UCSD-AML1 (cell line): ENCODE measurements at regions not wholly inside any gene's neighbourhood (a gene's known extent, or its start where the extent isn't known, plus 50 kb on each side); places are given as distances from the start of the nearest gene placed in this dataset.

Experiments used
- DNase-seq: peaks from one replicate; lab custom pipeline; 2025; ENCODE audit not compliant: unreplicated experiment; lab: John Stamatoyannopoulos, UW

DNA sequence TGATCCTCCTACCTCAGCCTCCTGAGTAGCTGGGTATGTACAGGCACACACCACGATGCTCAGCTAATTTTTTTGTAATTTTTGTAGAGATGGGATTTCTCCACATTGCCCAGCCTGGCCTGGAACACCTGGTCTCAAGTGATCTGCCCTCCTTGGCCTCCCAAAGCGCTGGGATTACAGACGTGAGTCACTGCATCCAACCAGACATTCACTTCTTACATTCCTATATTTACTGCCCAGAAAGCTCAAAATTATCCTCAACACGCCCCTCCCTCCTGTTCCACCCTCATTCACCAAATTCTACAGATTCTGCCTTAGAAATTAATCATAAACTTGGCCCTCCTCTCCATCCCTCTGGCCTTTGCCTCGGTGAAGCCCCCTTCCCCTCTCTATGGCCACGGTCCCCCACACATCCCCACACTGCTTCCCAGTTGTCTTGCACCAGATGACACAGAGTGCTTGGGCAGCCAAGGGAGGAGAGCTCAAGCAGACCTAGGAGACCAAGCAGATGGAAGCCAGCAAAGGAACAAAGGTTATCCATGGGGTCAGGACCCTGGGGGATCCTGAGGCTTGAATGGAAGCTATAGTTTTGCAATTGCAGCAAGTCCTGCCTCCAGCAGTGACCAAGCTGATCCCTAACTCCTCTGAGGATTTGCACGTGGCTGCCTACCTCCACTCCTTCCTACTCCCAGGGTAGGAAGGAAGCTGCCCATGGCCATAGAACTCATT is 213.2 kb upstream of the FOXN3 start:
- DNase-seq: no peak

DNA sequence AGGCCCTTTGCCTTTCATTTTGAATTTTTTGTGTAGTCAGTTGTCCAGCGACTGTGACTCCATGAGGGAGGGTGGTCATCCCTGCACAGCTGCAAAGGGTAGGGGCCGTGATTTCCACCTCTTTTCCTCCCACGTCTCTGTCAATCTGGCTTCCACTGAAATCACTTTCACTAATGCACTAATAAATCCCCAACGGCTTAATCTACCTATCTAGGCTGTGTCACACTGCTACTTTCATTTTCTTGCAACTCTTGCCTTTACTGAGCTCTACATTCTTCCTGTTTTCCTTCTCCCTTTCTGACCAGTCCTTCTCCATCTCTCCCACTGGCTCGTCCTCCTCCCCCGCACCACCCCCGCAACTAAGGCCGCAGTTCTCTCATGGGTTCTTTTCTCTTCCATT is 212.3 kb upstream of the FOXN3 start:
- DNase-seq: no peak

DNA sequence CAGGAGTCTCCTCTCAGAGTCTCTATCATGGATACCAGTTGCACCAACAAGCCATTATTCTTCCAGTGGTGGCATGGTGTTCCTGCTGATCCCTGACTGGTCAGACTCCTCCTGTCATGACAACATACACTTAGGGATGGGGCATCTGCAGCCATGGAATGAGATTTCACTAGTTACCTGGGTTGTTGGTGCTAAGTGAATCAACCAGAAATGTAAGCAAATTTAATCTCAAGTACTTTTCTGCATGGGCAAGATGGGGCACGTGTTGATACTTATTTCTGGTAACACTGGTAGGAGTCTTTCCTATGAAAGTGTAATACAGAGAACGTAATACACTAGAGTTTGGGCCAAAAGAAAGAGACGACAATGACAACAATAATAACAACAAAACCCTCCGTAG is 211.5 kb upstream of the FOXN3 start:
- no peak for DNase-seq

DNA sequence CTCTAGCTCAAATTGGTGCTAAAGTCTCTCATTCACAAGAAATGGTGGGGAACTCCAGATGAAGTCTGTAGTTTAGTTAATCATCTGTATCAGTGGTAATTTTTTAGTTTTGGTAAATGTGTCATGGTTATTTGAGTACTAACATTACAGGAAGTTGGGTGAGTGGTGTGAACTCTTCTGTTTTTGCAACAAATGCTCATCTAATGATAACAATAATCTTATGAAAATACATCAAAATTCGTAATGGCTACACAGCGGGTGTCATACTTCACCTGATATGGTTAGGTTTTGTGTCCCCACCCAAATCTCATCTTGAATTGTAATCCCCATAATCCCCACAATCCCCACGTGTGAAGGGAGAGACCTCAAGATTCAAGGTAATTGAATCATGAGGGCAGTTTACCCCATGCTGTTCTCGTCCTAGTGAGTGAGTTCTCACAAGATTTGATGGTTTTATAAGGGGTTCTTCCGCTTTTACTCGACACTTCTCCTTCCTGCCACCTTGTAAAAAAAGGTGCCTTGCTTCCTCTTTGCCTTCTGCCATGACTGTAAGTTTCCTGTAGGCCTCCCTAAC is 209.3 kb upstream of the FOXN3 start:
- DNase-seq: no peak

DNA sequence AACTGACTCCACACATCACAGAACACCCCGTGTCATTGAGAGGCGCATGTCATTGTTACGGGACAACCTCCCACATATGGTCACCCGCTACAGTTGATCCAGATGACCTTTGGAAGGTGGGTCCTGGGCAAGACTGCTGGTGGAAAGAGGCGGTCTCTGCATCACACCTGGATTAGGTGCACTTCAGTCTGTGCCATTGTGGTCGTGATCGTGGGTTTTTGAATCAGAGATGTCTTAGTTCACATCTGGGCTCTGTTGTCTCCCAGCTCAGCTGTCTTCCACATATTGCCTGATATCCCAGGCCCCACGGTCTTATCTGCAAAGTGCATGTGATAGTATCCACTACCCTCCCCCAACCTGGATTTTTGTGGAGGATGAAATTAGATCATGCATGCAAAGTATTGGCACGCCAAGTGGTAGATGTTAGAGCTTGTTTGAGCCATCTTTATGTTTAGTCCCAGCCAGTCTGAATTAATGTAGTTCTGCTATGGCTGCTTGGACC is 208.7 kb upstream of the FOXN3 start:
- no peak for DNase-seq

DNA sequence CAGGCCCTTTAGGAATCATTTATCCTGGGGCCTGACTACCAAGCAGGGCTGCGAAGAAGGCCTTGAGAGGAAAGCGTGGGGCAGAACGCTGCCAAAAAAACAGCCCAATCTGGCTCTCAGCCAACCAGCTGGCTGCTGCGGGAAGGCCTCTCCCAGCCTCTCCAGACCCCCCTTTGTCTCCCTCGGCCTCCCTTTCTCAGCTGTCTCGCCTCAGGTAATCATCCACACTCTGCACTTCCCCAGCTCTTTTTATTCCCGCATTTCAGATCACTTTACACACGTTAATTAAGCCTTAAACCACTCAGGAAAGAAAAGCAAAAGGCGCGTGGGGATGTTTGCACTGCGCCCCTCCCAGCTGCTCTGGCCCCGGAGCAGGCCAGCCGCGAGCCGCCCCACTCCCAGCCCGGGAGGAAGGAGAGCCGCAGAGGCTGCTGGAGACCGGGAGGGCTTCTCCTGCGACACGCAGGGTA is 208.2 kb upstream of the FOXN3 start:
- no peak for DNase-seq

DNA sequence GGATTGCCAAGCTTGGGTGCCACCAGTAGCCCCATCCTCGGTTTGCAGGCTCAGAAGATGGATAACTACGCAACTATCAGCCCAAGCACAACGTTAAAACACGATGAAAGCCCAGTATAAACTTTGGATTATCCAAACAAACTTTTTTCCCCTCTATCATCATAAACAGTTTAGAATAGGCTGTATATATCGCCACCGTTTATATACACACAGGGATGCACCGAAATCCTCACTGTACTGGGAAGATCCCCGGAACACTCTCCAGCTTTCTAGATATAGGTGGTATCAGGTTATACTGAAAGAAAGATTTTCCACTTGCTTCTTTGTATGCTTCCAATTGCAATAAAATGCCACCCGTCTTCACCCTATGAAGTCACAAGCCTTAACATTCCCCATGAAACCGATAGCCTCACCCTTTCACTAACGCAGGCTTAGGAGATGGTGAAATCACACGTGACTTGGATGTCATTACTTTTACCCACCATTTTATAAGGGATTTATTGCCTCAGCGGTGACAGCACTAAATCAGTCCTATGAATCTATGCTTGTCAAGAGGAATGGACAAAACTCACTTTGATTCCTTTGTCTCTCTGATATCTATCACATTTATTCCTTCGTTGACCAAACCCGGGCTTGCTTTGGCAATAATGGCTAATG is 207.6 kb upstream of the FOXN3 start:
- no peak for DNase-seq

DNA sequence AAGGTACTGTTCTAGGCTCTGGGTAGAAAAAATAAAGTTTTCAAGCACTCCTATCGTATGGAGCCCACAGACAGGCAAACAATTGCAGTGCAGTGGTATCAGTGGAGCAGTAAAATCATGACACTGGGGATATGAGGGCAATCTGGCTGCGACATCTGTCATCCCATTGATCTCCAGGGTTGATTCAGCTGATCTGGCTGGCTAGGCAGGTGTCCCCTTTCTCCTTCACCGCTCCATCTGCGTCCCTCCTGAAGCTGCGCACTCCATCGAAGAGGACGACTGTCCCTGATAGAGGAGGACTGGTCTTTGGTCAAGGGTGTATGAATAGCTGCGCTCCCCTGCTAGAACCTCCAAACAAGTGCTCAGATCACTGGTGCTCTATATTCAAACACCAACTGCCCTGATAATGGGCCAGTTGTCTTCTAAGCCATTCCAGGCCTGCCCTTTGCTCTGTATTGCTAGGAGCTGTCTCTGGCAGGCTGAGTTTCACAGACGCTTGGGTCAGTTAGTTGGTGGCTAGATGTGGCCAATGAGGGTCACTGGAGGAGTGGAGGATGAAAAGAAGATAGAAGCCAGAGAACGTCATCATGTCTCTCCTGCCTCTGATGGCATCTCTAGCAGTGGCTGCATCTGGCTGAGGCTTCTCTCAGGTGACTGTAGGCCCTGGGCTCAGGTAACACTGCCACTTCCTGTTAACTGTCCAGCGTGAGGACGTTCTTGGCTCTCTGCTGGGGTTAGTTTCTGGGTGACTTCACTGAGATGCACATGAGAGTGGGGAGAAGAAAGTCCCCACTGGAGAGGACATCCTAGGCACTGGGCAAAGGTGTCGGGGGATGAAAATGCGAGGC is 205.0 kb upstream of the FOXN3 start:
- no peak for DNase-seq

DNA sequence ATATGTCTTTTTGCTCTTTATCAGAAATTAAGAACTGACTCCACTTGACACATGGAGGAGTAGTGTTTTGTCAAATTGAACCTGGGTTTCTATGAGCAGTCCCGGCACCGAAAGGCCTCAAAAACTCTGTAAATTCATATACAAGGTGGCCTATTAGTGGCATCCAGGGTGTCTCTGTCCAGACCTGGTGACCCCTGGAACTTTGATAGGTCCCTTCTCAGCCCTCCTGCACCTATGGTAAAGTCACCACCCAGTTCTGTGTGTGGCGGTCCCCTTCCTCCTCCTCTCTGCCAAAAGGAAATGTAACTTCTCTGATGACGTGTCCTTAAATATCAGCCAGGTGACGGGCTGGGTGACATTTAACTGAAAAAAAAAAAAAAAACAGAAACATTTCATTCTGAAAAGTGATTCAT is 204.0 kb upstream of the FOXN3 start:
- DNase-seq: no peak

DNA sequence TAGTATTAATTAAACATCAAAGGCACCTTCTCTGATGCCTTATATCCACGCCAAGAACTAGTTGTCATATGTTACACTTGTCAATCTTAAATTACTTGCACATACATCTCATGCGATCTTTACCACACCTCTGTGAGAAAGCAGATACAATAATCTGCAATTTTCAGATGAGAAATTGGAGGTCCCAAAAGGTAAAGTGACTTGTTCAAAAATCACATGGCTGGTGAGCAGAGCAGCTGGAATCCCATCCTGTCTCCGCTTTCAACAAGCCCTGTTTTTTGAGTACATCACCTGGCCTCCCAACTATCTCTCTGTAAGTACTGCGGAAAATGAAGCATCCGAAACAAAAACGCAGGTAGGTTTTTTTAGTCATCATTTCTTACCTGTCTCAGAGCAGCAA is 203.4 kb upstream of the FOXN3 start:
- DNase-seq: no peak

DNA sequence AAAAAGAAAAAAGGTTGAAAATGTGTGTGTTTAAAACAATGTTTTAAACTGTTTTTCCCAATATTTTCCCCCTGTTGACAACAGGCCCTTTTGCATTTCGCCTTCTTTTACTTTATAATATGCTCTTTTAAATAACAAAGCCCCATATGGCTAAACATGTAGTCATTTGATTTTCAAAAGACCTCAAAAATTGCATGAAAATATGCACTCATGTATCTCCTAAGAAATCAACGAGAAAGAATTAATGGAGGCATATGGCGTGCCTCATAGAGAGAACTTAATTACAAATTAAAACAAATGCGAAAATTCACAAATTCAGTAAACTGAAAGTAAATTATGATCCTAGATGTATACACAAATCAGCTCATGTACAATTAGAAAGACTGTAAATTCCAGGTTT is 202.6 kb upstream of the FOXN3 start:
- DNase-seq: no peak

DNA sequence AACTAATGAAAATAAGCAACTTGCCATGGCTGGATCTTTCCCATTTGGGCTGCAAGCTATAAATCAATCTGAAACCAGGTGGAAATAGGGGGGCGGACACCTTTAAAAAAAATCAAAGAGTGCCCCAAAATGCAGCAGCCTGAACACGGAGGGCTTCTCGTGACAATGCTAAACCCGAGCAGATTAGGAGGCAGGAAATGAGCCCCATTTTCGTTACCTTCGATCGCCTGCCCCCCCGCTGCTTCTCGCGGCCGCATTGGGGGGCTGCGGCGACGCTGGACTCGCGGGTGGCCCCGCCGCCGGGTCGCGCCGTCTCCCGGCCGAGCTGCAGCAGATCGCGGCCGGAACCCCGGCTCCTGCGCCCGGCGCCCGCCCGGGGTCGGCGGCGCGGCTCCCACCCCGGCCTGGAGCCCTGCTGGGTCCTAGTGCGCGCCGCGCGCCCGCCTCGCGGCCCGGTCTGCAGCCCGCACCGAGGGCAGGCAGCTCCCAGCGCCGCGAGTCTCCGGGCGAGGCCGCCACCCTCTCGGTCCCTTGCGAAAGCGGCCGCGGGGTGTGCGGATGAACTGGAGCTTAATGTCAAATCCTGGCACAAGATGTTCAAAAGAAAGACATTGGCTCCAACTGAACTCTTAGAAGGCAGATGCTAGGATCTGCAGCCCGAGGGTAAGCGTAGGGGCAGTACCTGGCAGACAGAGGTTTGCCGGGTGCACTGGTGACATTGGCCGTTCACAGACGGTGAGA is 201.9 kb upstream of the FOXN3 start:
- DNase-seq: peak; percentile 84

DNA sequence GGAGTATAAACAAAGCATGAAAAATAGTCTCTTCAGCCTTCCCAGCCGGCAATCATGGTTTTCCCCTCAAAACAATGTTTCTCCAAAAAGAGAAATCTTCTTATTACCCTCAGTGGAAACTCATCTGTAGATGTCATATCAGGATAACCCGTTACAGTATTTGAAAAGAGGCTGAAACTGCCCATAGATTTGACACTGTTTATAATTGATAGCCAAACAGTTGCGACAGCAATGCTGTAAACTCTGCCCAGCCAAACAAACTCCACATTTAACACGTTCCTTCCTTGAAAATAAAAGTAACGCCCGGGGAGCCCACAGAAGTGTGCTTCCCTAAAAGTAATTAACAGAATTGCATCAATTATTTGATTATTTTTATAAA is 201.3 kb upstream of the FOXN3 start:
- no peak for DNase-seq

DNA sequence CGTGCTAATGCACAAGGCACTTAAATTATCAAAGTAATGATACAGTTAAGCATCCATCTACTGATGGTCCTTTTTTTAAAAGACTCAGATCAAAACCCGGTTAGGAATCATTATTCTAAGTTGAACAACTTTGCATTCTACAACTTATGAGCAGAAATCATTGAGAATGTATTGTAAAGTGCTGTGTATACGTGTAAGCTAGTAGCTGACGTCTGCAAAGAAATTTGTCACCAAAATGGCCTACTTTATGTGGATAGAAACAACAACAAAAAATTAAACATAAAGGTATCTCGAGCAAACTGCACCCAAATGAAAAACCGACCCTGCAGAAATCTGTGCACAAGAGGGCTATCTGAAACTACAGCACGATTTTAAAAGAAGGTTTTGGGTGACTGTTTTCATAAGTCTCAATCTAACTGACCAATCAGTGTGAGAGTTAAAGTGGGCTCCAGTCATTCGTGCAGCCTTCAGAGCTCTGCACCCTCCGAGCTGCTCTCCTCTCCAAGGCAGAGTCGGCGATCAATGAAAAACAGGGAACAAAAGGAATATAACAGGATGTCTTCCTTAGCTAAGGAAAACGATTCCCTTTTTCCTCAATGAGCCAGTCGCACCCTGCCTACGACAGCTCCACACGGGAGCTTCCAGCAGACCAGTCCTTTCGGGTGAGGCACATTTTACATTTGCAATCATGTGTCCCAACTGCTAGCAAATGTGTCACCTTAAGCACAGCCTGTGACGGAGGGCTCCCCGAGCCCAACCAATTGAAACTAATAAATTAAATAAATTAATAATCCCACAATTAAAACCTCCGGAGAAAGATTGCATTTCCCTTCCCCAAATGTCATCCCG is 200.7 kb upstream of the FOXN3 start:
- peak; percentile 29 for DNase-seq

DNA sequence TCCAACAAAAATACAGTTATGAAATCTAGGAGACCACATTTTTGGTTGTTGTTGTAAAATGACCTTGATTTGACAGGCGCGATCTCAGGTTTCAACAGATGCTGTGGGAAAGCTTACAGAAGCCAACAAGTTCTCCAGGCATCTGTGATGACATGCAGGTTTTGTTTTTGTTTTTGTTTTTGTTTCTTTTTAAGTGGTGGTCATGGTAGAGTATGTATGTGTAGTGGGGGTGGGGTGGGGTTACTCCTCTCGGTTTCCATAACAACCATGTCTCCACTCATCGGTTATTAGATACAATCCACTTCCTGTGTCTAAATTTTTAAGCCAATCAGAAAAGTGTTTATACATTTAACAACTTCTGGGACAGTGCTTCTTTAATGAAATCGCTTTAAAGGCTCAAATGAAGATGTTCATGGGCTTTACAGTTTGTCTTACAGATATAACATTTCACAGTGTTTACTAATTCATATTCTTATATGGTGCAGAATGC is 199.9 kb upstream of the FOXN3 start:
- no peak for DNase-seq

DNA sequence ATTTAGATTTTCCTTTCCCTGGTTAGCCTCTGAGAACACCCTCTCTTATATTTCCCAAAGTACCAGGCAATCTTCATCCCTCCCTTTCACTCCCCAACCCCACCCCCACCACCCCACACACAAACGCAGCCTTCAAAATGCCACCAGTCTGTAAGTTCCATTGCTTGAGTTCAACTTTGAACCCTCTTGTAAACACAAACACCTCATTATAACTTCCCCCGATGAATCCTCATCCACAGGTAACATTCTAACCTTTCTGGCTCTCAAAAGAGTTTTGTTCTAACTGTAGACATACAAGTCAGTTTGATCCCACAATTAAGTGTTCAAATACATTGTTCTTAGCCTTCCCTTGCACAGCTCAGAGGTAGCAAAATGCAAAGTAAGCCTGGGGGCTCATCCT is 199.4 kb upstream of the FOXN3 start:
- DNase-seq: no peak

DNA sequence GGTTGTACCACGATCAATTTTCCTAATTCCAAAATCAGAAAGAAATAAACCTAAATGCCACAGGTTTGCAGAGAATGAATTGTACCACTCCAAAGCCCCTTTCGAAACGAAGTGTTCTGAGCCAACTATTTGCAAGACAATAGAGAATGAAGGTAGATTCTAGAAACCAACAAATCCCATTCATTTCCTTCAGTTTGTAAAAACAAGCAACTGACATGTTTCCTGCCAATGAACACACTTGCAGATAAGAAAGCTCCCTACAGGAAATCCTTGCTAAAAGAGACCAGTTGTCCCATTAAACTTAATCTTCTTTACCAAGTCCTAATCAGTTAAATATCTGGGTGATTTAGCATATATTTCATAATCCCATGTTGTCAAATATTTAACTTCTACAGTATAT is 198.4 kb upstream of the FOXN3 start:
- no peak for DNase-seq

DNA sequence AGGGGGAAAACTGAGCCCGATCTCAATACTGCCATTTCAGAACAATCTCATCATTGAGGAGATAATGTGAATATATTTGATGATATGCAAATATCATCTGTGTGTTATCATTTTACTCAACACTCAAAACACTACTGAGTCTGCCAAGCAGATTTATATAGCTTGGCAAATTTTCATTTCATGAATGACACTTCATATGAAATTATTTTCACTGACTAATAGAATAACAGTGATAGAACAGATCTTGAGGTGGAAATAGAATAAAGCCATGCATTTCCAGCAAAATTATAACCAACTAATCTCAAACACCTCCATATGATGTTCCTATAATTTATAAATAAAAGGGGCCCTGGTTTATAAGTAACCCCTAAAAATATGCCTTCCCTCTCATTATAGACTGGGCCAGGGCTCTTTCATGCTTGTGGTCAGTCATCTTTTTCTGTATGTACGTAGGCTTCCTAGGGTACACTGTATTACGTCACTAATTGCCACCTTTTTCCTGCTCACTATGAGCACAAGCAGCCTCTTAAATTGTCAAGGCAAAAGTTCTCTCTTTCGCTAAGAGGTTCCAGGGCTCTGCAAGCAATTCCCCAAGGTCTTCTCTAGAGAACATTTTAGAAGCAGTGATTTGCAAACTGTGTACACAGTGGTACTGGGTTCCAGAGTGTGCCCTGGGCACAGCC is 197.1 kb upstream of the FOXN3 start:
- no peak for DNase-seq
